ENCODE measurements at regions not wholly inside any gene's neighbourhood (a gene's known extent, or its start where the extent isn't known, plus 50 kb on each side); places are given as distances from the start of the nearest gene placed in this dataset.

GRCh38 chr6:6730831-6731230 is 142.3 kb downstream of the LY86 start:
- TF ChIP-seq POLR2A (IDR thresholded peaks at IDR 0.05) (no peak), CTCF (IDR thresholded peaks at IDR 0.05) (no peak)

Measured in esophagus squamous epithelium (tissue), 4 donors.